ENCODE measurements at regions not wholly inside any gene's neighbourhood (a gene's known extent, or its start where the extent isn't known, plus 50 kb on each side); places are given as distances from the start of the nearest gene placed in this dataset.

DNA sequence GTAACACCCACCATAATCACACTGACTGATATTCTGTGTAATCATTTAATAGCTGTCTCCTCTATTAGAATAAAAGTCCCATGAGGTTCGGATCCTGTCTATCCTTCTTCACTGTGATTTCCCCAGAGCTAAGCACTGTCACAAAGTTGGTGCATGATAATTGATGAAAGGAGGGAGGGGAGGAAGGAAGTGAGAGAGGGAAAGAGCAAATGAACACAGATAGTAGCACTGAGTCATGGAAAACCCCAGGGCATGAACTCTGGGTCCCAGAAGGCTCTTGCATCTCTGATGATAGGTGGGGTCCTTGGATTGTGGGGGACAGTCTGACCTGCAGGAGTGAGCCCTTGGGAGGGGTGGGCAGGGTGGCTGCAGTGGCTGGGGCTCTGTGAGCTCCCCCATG, 294.1 kb downstream of the LRFN2 start:
- TF ChIP-seq, protein P1, sequence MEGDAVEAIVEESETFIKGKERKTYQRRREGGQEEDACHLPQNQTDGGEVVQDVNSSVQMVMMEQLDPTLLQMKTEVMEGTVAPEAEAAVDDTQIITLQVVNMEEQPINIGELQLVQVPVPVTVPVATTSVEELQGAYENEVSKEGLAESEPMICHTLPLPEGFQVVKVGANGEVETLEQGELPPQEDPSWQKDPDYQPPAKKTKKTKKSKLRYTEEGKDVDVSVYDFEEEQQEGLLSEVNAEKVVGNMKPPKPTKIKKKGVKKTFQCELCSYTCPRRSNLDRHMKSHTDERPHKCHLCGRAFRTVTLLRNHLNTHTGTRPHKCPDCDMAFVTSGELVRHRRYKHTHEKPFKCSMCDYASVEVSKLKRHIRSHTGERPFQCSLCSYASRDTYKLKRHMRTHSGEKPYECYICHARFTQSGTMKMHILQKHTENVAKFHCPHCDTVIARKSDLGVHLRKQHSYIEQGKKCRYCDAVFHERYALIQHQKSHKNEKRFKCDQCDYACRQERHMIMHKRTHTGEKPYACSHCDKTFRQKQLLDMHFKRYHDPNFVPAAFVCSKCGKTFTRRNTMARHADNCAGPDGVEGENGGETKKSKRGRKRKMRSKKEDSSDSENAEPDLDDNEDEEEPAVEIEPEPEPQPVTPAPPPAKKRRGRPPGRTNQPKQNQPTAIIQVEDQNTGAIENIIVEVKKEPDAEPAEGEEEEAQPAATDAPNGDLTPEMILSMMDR (IDR thresholded peaks at IDR 0.05), result no peak
- TF ChIP-seq POLR2A (IDR thresholded peaks at IDR 0.05) (no peak), POLR2AphosphoS5 (IDR thresholded peaks at IDR 0.05; ENCODE audit: insufficient read depth in 1 of 2, low read depth in 1 of 2) (no peak)
